Left lobe of liver (tissue), 2 donors: ENCODE measurements at regions not wholly inside any gene's neighbourhood (a gene's known extent, or its start where the extent isn't known, plus 50 kb on each side); places are given as distances from the start of the nearest gene placed in this dataset.
"Not testable (repeated sequence)": the region's sequence is repeated elsewhere in the genome, so short reads cannot be mapped to it uniquely, and the experiment has no call there.

ENCODE experiments used
- ATAC-seq: fragments of 200-7000 bp; cut with Tn5 transposase; one replicate; pipeline ENCODE4 v1.9.1; 2020; ENCODE audit warnings: mild to moderate bottlenecking, moderate library complexity
- DNase-seq: peaks from one replicate; pipeline ENCODE4 v3.0.0-alpha.2; 2020; ENCODE audit warnings: low spot score
- donor health status: DM: no; HTN: no; CAD: no; lungs with moderate emphysema.
- donor health status: DM: no; HTN: yes; CAD: no.

GRCh38 chr10:78231939-78232338 is 198.3 kb downstream of the RPS24 start:
- no peak for ATAC-seq
- no peak for DNase-seq

- ATAC-seq (no peak), DNase-seq (no peak)
Measured at GRCh38 chr10:78236416-78237015, 202.9 kb downstream of the RPS24 start.

GRCh38 chr10:78237951-78238350 is 204.3 kb downstream of the RPS24 start:
- not testable (repeated sequence) for DNase-seq, ATAC-seq

- no peak for DNase-seq
- no peak for ATAC-seq
Measured at GRCh38 chr10:78247266-78247665, 213.6 kb downstream of the RPS24 start.

- ATAC-seq: no peak
- DNase-seq: no peak
Measured at GRCh38 chr10:78247821-78248220, 214.2 kb downstream of the RPS24 start.

GRCh38 chr10:78248651-78249464 is 215.2 kb downstream of the RPS24 start:
- no peak for DNase-seq
- ATAC-seq: no peak

- no peak for ATAC-seq
Measured at GRCh38 chr10:78249690-78250089, 216.0 kb downstream of the RPS24 start.

GRCh38 chr10:78250313-78251015 is 216.8 kb downstream of the RPS24 start:
- ATAC-seq (no peak), DNase-seq (no peak)

More at GRCh38 chr10:78249690-78250089, 216.0 kb downstream of the RPS24 start:
- DNase-seq: no peak

GRCh38 chr10:78251016-78251385 is 217.3 kb downstream of the RPS24 start:
- DNase-seq: no peak
- no peak for ATAC-seq

- no peak for ATAC-seq
- DNase-seq: no peak
Measured at GRCh38 chr10:78252286-78252685, 218.6 kb downstream of the RPS24 start.

- ATAC-seq (no peak), DNase-seq (no peak)
Measured at GRCh38 chr10:78253063-78253853, 219.6 kb downstream of the RPS24 start.

GRCh38 chr10:78254013-78254412 is 220.3 kb downstream of the RPS24 start:
- DNase-seq: no peak
- no peak for ATAC-seq

GRCh38 chr10:78255214-78255613 is 221.6 kb downstream of the RPS24 start:
- ATAC-seq (no peak), DNase-seq (no peak)

GRCh38 chr10:78255796-78256638 is 222.4 kb downstream of the RPS24 start:
- ATAC-seq (no peak), DNase-seq (no peak)

GRCh38 chr10:78258323-78259030 is 224.8 kb downstream of the RPS24 start:
- no peak for DNase-seq
- peak; percentile 64 for ATAC-seq

GRCh38 chr10:78259391-78259790 is 225.7 kb downstream of the RPS24 start:
- no peak for DNase-seq

GRCh38 chr10:78260141-78260540 is 226.5 kb downstream of the RPS24 start:
- ATAC-seq (no peak), DNase-seq (no peak)

More at GRCh38 chr10:78259391-78259790, 225.7 kb downstream of the RPS24 start:
- ATAC-seq: no peak

GRCh38 chr10:78260680-78261079 is 227.0 kb downstream of the RPS24 start:
- DNase-seq (no peak), ATAC-seq (no peak)

- DNase-seq: no peak
- ATAC-seq: no peak
Measured at GRCh38 chr10:78261291-78261690, 227.6 kb downstream of the RPS24 start.
